ENCODE measurements at regions not wholly inside any gene's neighbourhood (a gene's known extent, or its start where the extent isn't known, plus 50 kb on each side); places are given as distances from the start of the nearest gene placed in this dataset.

DNA sequence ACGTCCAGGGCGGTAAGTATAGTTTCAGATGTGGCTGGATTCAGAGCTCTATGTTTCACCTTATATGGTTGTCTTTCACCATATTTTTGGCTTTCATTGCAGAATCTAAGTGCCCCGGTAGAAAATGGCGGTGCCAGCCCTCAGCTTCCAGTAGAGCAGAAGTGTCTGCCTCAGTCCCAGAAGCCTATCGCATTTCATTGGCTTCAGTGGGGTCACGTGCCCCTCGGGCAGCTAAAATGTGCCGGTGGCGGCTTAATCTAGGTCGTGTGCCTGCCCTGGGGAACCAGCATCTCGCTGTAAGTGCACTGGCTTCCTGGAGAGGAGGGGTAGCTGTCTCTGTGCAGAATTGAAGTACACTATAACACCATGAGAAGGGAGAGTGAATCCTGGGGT is 107.4 kb upstream of the MAGI3 start:
- TF ChIP-seq, protein P1, sequence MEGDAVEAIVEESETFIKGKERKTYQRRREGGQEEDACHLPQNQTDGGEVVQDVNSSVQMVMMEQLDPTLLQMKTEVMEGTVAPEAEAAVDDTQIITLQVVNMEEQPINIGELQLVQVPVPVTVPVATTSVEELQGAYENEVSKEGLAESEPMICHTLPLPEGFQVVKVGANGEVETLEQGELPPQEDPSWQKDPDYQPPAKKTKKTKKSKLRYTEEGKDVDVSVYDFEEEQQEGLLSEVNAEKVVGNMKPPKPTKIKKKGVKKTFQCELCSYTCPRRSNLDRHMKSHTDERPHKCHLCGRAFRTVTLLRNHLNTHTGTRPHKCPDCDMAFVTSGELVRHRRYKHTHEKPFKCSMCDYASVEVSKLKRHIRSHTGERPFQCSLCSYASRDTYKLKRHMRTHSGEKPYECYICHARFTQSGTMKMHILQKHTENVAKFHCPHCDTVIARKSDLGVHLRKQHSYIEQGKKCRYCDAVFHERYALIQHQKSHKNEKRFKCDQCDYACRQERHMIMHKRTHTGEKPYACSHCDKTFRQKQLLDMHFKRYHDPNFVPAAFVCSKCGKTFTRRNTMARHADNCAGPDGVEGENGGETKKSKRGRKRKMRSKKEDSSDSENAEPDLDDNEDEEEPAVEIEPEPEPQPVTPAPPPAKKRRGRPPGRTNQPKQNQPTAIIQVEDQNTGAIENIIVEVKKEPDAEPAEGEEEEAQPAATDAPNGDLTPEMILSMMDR (IDR thresholded peaks at IDR 0.05; ENCODE audit: insufficient read depth, low read length, severe bottlenecking), result no peak
- FAIRE-seq, result no peak
- H3K27me3 ChIP-seq (ENCODE audit: control insufficient read depth, insufficient read depth, low read length), result no peaks in the 10 kb centered on the region

DNA sequence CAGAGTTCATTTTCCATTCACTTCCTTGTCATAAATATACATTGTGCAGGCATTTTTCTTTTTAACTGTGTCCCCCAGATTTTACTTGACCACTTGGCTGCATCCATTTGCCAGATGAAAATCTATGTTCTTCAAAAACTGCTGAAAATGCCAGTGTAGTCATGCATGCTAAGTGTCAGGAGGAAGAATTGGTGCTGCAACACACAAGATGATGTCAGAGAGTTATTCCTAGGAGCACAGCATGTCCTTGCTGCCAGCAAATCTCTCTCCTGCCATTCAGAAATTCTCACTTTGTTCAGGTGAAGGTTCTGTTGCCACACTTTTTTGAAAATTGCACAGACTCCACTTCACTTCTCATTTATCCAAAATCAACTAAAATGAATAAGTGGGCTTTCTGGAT is 106.4 kb upstream of the MAGI3 start:
- FAIRE-seq (no peak), DNase-seq (ENCODE audit: low read depth) (no peak)
- no peaks in the 10 kb centered on the region for H3K36me3 ChIP-seq (ENCODE audit: control insufficient read depth, insufficient read depth, low read length)
- H3K27me3 ChIP-seq (ENCODE audit: control insufficient read depth, insufficient read depth, low read length), result no peaks in the 10 kb centered on the region
- no peak overlapping the region for H3K4me3 ChIP-seq (ENCODE audit: low read depth, low read length)
- TF ChIP-seq, protein P1 (IDR thresholded peaks at IDR 0.05; ENCODE audit: insufficient read depth, low read length, severe bottlenecking), result no peak

More for the DNA sequence above, 107.4 kb upstream of the MAGI3 start:
- DNase-seq (ENCODE audit: low read depth), result no peak
- no peaks in the 10 kb centered on the region for H3K36me3 ChIP-seq (ENCODE audit: control insufficient read depth, insufficient read depth, low read length)
- no peak overlapping the region for H3K4me3 ChIP-seq (ENCODE audit: low read depth, low read length)

DNA sequence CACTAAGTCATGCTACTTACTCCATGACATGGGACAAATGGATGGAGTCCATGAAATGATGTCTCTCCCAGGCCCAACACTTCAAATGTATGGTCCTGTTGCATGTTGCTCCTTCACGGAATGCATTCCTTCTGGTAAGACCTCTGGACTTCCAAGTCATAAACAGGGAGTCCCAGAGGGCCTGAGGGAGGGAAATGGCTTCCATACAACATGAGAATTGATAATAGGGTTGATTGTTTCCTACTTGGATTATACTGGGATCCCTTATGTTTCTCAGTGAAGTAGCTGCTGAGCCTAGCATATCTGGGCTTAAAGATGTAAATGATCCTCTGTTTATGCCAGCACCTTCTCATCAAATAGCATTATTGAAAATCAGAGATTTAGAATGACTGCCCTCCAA is 104.2 kb upstream of the MAGI3 start:
- Histone ChIP-seq H3K36me3 (ENCODE audit: control insufficient read depth, insufficient read depth, low read length) (no peaks in the 10 kb centered on the region), H3K4me3 (ENCODE audit: low read depth, low read length) (no peak overlapping the region), H3K27me3 (ENCODE audit: control insufficient read depth, insufficient read depth, low read length) (no peaks in the 10 kb centered on the region)
- TF ChIP-seq, protein P1 (IDR thresholded peaks at IDR 0.05; ENCODE audit: insufficient read depth, low read length, severe bottlenecking), result no peak
- FAIRE-seq (peak; percentile 28), DNase-seq (ENCODE audit: low read depth) (no peak)

DNA sequence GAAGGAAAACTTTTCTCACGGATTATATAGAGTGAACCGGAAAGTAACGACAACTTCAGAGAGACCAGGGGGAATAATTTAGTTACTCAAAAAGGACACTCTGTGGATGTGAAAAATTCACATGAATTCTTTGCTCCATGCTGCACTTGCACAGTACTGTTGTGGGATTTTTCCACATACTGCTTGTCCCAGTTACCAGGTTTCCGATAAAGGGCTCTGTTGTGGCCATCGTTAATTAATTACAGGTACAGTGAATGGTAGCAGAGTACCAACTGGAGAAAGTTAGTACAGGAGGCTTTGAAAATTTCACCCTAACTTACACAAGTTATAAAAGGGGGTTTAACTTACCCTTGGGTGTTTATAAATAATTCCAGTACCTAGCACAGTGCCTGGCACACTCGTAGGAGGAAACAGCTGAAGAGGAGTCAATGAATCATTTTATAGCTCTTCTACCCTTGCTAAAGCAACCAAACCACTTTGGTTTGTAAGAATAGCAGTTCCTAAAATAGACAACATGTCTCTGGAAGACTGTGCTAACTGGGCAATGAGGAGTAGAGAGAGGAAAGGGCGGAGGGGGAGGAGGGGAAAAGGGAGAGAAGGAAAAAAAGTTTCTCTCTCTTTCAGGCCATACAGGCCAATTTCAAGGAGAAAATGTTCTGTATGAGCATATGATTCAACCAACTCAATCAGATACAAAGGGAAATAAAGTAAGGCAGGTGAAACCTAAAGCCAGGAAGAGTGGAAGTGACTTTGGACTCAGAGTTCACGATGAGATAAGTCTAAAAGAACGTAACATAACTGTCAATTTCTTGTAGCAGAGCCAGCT is 98.3 kb upstream of the MAGI3 start:
- TF ChIP-seq, protein P1 (IDR thresholded peaks at IDR 0.05; ENCODE audit: insufficient read depth, low read length, severe bottlenecking), result no peak
- H3K36me3 ChIP-seq (ENCODE audit: control insufficient read depth, insufficient read depth, low read length), result no peaks in the 10 kb centered on the region
- no peak overlapping the region for H3K4me3 ChIP-seq (ENCODE audit: low read depth, low read length)
- H3K27me3 ChIP-seq (ENCODE audit: control insufficient read depth, insufficient read depth, low read length), result no peaks in the 10 kb centered on the region
- FAIRE-seq (no peak), DNase-seq (ENCODE audit: low read depth) (no peak)

DNA sequence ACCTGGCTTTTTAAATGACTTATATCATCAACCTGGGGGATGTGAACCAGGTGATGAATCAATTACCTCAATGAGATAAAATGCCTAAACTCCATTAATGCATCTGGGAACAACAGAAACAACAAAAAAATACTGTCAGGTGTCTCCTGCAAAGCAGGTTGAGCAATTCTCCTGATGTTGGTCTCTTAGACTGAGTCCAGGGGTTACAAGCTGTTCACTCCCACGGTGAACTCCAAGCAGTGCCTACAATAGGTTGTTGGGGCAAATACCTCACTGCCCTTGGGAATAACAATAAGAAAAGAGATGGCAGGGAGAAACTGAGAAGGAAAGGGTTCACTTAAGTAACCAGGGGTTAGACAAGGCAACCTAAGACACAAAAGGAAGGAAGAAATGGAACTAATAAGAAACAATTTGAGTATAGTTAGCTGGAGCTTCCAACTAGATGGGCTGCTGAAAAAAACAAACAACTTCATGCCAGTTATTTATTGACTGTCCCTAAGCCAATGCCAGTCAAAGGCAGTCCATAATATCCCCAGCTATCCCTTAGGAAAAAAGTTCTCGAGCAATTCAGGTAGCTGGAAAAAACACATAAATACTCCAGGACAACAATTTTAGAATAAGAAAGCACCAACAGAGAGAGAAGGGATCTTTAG is 97.6 kb upstream of the MAGI3 start:
- H3K27me3 ChIP-seq (ENCODE audit: control insufficient read depth, insufficient read depth, low read length), result no peaks in the 10 kb centered on the region
- no peak overlapping the region for H3K4me3 ChIP-seq (ENCODE audit: low read depth, low read length)
- TF ChIP-seq, protein P1 (IDR thresholded peaks at IDR 0.05; ENCODE audit: insufficient read depth, low read length, severe bottlenecking), result no peak
- FAIRE-seq, result no peak
- no peak for DNase-seq (ENCODE audit: low read depth)
- H3K36me3 ChIP-seq (ENCODE audit: control insufficient read depth, insufficient read depth, low read length), result no peaks in the 10 kb centered on the region
